IMR-90 (cell line): ENCODE measurements at regions not wholly inside any gene's neighbourhood (a gene's known extent, or its start where the extent isn't known, plus 50 kb on each side); places are given as distances from the start of the nearest gene placed in this dataset.

Source experiments
- ATAC-seq: fragments of 200-7000 bp; cut with Tn5 transposase; 2 replicates; pipeline ENCODE4 v1.9.1; 2020; ENCODE audit warnings: low read depth, mild to moderate bottlenecking, moderate library complexity
- BruUV-seq: library from RNA; stranded (reverse); fragments of 400-500 nt; replicated peaks from 2 replicates; lab custom pipeline; 2021; lab: Mats Ljungman, UMichigan
- CTCF ChIA-PET: fragments of 300-600 bp; formaldehyde crosslinking; extraction: SDS; loops from one replicate; lab custom pipeline; 2021; ENCODE audit warnings: antibody characterized with exemption; lab: Yijun Ruan, JAX
- POLR2A ChIA-PET: fragments of 300-600 bp; sonication (Branson Sonifier 250); formaldehyde crosslinking; loops from one replicate; lab custom pipeline; 2022; ENCODE audit warnings: antibody characterized with exemption; ENCODE audit not compliant: unreplicated experiment; lab: Charles Lee
- DNase-seq: peaks from one replicate; pipeline ENCODE4 v3.0.0; 2013
- H2AFZ ChIP-seq: replicated peaks from 2 replicates; pipeline ENCODE3; 2013; ENCODE audit warnings: low read length, mild to moderate bottlenecking; ENCODE audit not compliant: poor library complexity
- H2AK5ac ChIP-seq: 2 replicates; pipeline ENCODE4 v1.6.1; 2013; ENCODE audit warnings: low read depth, low read length, inconsistent platforms
- H2AK9ac ChIP-seq: replicated peaks from 2 replicates; pipeline ENCODE3; 2013; ENCODE audit warnings: mild to moderate bottlenecking, low read depth, low read length, moderate library complexity; ENCODE audit not compliant: poor library complexity
- H2BK120ac ChIP-seq: 2 replicates; pipeline ENCODE4 v1.6.1; 2013; ENCODE audit warnings: low read depth, low read length, inconsistent platforms
- H2BK15ac ChIP-seq: 3 replicates; pipeline ENCODE4 v1.6.1; 2013; ENCODE audit warnings: low read depth, low read length, inconsistent platforms
- H2BK20ac ChIP-seq: 2 replicates; pipeline ENCODE4 v1.6.1; 2013; ENCODE audit warnings: low read depth, mild to moderate bottlenecking, inconsistent platforms, low read length, moderate library complexity
- H2BK5ac ChIP-seq: 2 replicates; pipeline ENCODE4 v1.6.1; 2013; ENCODE audit warnings: mild to moderate bottlenecking, low read depth, low read length, inconsistent platforms; ENCODE audit not compliant: poor library complexity, severe bottlenecking
- H3K14ac ChIP-seq: replicated peaks from 2 replicates; pipeline ENCODE4 v1.6.1; 2013; ENCODE audit warnings: low read depth, low read length, inconsistent platforms
- H3K18ac ChIP-seq: 2 replicates; pipeline ENCODE4 v1.6.1; 2013; ENCODE audit warnings: low read depth, low read length, control low read depth
- H3K23ac ChIP-seq: 2 replicates; pipeline ENCODE4 v1.6.1; 2013; ENCODE audit warnings: low read depth, low read length, inconsistent platforms
- H3K27ac ChIP-seq: 2 replicates; pipeline ENCODE4 v1.5.1; 2013; ENCODE audit warnings: mild to moderate bottlenecking, control low read depth, low read length; ENCODE audit not compliant: insufficient read depth
- H3K27me3 ChIP-seq: 2 replicates; pipeline ENCODE4 v1.6.1; 2013; ENCODE audit warnings: low read length; ENCODE audit not compliant: control insufficient read depth, insufficient read depth
- H3K36me3 ChIP-seq: 2 replicates; pipeline ENCODE4 v1.6.1; 2013; ENCODE audit warnings: low read length, mixed read lengths; ENCODE audit not compliant: control insufficient read depth, insufficient read depth
- H3K4ac ChIP-seq: 2 replicates; pipeline ENCODE4 v1.6.1; 2013; ENCODE audit warnings: low read depth, low read length, inconsistent platforms
- H3K4me1 ChIP-seq: 2 replicates; pipeline ENCODE4 v1.6.1; 2013; ENCODE audit warnings: low read length, mixed read lengths; ENCODE audit not compliant: control insufficient read depth, insufficient read depth
- H3K4me2 ChIP-seq: 2 replicates; pipeline ENCODE4 v1.6.1; 2013; ENCODE audit warnings: low read depth, mild to moderate bottlenecking, control low read depth, low read length, moderate library complexity
- H3K4me3 ChIP-seq: 2 replicates; pipeline ENCODE4 v1.5.1; 2013; ENCODE audit warnings: low read depth, mild to moderate bottlenecking, control low read depth, low read length, moderate library complexity; ENCODE audit not compliant: insufficient read depth
- H3K56ac ChIP-seq: 2 replicates; pipeline ENCODE4 v1.6.1; 2013; ENCODE audit warnings: low read length, inconsistent platforms; ENCODE audit not compliant: insufficient read depth; ENCODE audit errors: extremely low read depth
- H3K79me1 ChIP-seq, 2 experiments: 2 replicates each; pipeline ENCODE4 v1.6.1; 2013; ENCODE audit warnings: low read length in 2 of 2, inconsistent platforms in 1 of 2, low read depth in 1 of 2
- H3K9ac ChIP-seq: 2 replicates; pipeline ENCODE4 v1.6.1; 2013; ENCODE audit warnings: low read depth, low read length, control low read depth
- H3K9me1 ChIP-seq: 2 replicates; pipeline ENCODE4 v1.6.1; 2013; ENCODE audit warnings: low read length, inconsistent platforms; ENCODE audit not compliant: insufficient read depth
- H3K9me3 ChIP-seq: 2 replicates; pipeline ENCODE4 v1.6.1; 2013; ENCODE audit warnings: low read length; ENCODE audit not compliant: control insufficient read depth, insufficient read depth
- H4K20me1 ChIP-seq: 2 replicates; pipeline ENCODE4 v1.6.1; 2013; ENCODE audit warnings: low read length, inconsistent platforms; ENCODE audit not compliant: insufficient read depth
- H4K5ac ChIP-seq: 2 replicates; pipeline ENCODE4 v1.6.1; 2013; ENCODE audit warnings: mild to moderate bottlenecking, low read depth, low read length, control low read depth
- H4K8ac ChIP-seq, 2 experiments: 2 replicates each; pipeline ENCODE4 v1.6.1; 2013; ENCODE audit warnings: low read depth in 2 of 2, low read length in 2 of 2, control low read depth in 1 of 2, inconsistent platforms in 1 of 2
- H4K91ac ChIP-seq: 2 replicates; pipeline ENCODE4 v1.6.1; 2013; ENCODE audit warnings: low read depth, low read length, inconsistent platforms; ENCODE audit not compliant: insufficient read depth
- BHLHE40 ChIP-seq: fragments of 150-350 bp; IDR thresholded peaks from 2 replicates; pipeline ENCODE4 v1.6.1; 2016; ENCODE audit warnings: mild to moderate bottlenecking, low read depth, low read length
- CEBPB ChIP-seq: IDR thresholded peaks from 2 replicates; pipeline ENCODE4 v1.6.1; 2012; ENCODE audit warnings: low read depth, low read length, improper control_type of control experiment
- CTCF ChIP-seq: conservative IDR thresholded peaks from 2 replicates; pipeline ENCODE4 v1.5.1; 2012; ENCODE audit warnings: mild to moderate bottlenecking, low read depth, low read length, improper control_type of control experiment
- ELK1 ChIP-seq: fragments of 150-350 bp; IDR thresholded peaks from 2 replicates; pipeline ENCODE4 v1.6.1; 2016; ENCODE audit warnings: low read depth, mild to moderate bottlenecking, low read length, moderate library complexity, borderline replicate concordance
- FOS ChIP-seq: fragments of 150-350 bp; IDR thresholded peaks from 2 replicates; pipeline ENCODE4 v1.6.1; 2016; ENCODE audit warnings: low read depth, low read length
- MAZ ChIP-seq: IDR thresholded peaks from 2 replicates; pipeline ENCODE4 v1.6.1; 2012; ENCODE audit warnings: low read depth, mild to moderate bottlenecking, low read length, improper control_type of control experiment, moderate library complexity, borderline replicate concordance
- MXI1 ChIP-seq: IDR thresholded peaks from 2 replicates; pipeline ENCODE4 v1.6.1; 2012; ENCODE audit warnings: low read depth, mild to moderate bottlenecking, low read length, moderate library complexity, borderline replicate concordance
- POLR2A ChIP-seq: IDR thresholded peaks from 2 replicates; pipeline ENCODE4 v1.6.1; 2012; ENCODE audit warnings: mild to moderate bottlenecking, low read depth, low read length
- RAD21 ChIP-seq: IDR thresholded peaks from 2 replicates; pipeline ENCODE4 v1.6.1; 2012; ENCODE audit warnings: low read length, improper control_type of control experiment
- RCOR1 ChIP-seq: IDR thresholded peaks from 2 replicates; pipeline ENCODE4 v1.6.1; 2012; ENCODE audit warnings: mild to moderate bottlenecking, low read length, improper control_type of control experiment; ENCODE audit not compliant: insufficient replicate concordance
- RFX5 ChIP-seq: IDR thresholded peaks from 2 replicates; pipeline ENCODE4 v1.8.0; 2012; ENCODE audit warnings: low read depth, mild to moderate bottlenecking, low read length, moderate library complexity
- SMC3 ChIP-seq: fragments of 150-350 bp; IDR thresholded peaks from 2 replicates; pipeline ENCODE4 v1.6.1; 2016; ENCODE audit warnings: low read depth, mild to moderate bottlenecking, antibody characterized with exemption, low read length, moderate library complexity
- USF2 ChIP-seq: fragments of 150-350 bp; IDR thresholded peaks from 2 replicates; pipeline ENCODE4 v1.6.1; 2017; ENCODE audit warnings: mild to moderate bottlenecking, antibody characterized with exemption, low read length, low read depth
- WGBS, 2 experiments: methylation state at CpG; one replicate each; pipeline versions ENCODE4 v1.1.5 to v1.1.7; 2013; ENCODE audit warnings: missing lambda C conversion rate in 2 of 2; ENCODE audit not compliant: insufficient read length in 1 of 2; ENCODE audit errors: extremely low coverage in 2 of 2; 5-methylcytosine and 5-hydroxymethylcytosine counted together
- dilution Hi-C: fragments of 300-500 bp; cut with HindIII; formaldehyde crosslinking; loops from one replicate; pipeline ENCODE4 v1.14.3; 2018; ENCODE audit warnings: low sequenced_read_pairs; ENCODE audit not compliant: unreplicated experiment
- in situ Hi-C: fragments of 300-500 bp; cut with MboI; formaldehyde crosslinking; loops from 3 replicates; pipeline ENCODE4 v1.14.3; 2019; ENCODE audit warnings: low sequenced_read_pairs, inconsistent platforms, mixed read lengths
- intact Hi-C: fragments of 100-400 bp; cut with micrococcal nuclease; formaldehyde crosslinking; loops from 2 replicates; pipeline ENCODE4 v1.10.0; 2022

GRCh38 chr14:104239185-104239775 lies 100.9 kb downstream of the KIF26A start:
- H4K20me1 ChIP-seq, result no peaks in the 10 kb centered on the region
- in situ Hi-C loops (no loop called here), dilution Hi-C loops (no loop called here), intact Hi-C loops (no loop called here)
- no peak overlapping the region for H3K23ac ChIP-seq
- no peak overlapping the region for H2AK5ac ChIP-seq
- no peak overlapping the region for H2BK20ac ChIP-seq
- no peak overlapping the region for H3K14ac ChIP-seq
- no peak overlapping the region for H2BK5ac ChIP-seq
- H4K5ac ChIP-seq, result no peak overlapping the region
- H2AK9ac ChIP-seq, result no peak overlapping the region
- no peak overlapping the region for H3K4me3 ChIP-seq
- no peak overlapping the region for H3K4ac ChIP-seq
- ATAC-seq, result no peak
- H4K91ac ChIP-seq, result no peak overlapping the region
- H2BK15ac ChIP-seq, result no peak overlapping the region
- no TSS peak for BruUV-seq
- DNase-seq, result no peak
- peaks cover 48% of the 10 kb centered on the region for H3K9me3 ChIP-seq
- no peak overlapping the region for H3K4me2 ChIP-seq
- H3K27me3 ChIP-seq, result no peaks in the 10 kb centered on the region
- CTCF ChIA-PET, result no interaction called here
- no peak overlapping the region for H4K8ac ChIP-seq
- no CpG with 5 or more reads among the region's 8 CpGs for WGBS, 2 experiments
- no peak for TF ChIP-seq CTCF
- TF ChIP-seq BHLHE40, result no peak
- no peak for TF ChIP-seq MAZ
- no peak for TF ChIP-seq RAD21
- no peak for TF ChIP-seq USF2
- no peak for TF ChIP-seq SMC3
- TF ChIP-seq POLR2A, result no peak
- no peak for TF ChIP-seq RCOR1
- no peak for TF ChIP-seq CEBPB
- no peak for TF ChIP-seq ELK1
- no peak for TF ChIP-seq FOS
- TF ChIP-seq MXI1, result no peak
- no peak for TF ChIP-seq RFX5
- H2BK120ac ChIP-seq, result no peak overlapping the region
- no peak overlapping the region for H3K56ac ChIP-seq
- H3K9ac ChIP-seq, result no peak overlapping the region
- no peak overlapping the region for H2AFZ ChIP-seq
- no peaks in the 10 kb centered on the region for H3K79me1 ChIP-seq
- H3K9me1 ChIP-seq, result no peaks in the 10 kb centered on the region
- no peak overlapping the region for H3K27ac ChIP-seq
- H3K36me3 ChIP-seq, result no peaks in the 10 kb centered on the region
- POLR2A ChIA-PET, result no interaction called here
- H3K18ac ChIP-seq, result no peak overlapping the region
- H3K4me1 ChIP-seq, result no peaks in the 10 kb centered on the region
